ENCODE measurements at regions not wholly inside any gene's neighbourhood (a gene's known extent, or its start where the extent isn't known, plus 50 kb on each side); places are given as distances from the start of the nearest gene placed in this dataset.

GRCh38 chr5:33361781-33362180 lies 79.0 kb upstream of the TARS1 start:
- no peaks in the 10 kb centered on the region for H3K4me1 Mint-ChIP-seq (ENCODE audit: insufficient read depth, unreplicated experiment)
- intact Hi-C loops (cut with micrococcal nuclease): no loop called here
- H3K9me3 Mint-ChIP-seq (ENCODE audit: unreplicated experiment): no peaks in the 10 kb centered on the region
- DNase-seq (ENCODE audit: unreplicated experiment): no peak
- no TSS peak for BruUV-seq (replicated peaks)
- no peak overlapping the region for H3K27ac Mint-ChIP-seq (ENCODE audit: low read depth, unreplicated experiment)
- TF ChIP-seq CTCF (IDR thresholded peaks at IDR 0.05; ENCODE audit: unreplicated experiment): no peak
- POLR2A ChIA-PET: interaction anchor here (1.3 kb wide), 1 partner anchor 18 kb away, joined by 3 read pairs; no protein-coding TSS in a partner anchor
- H3K36me3 Mint-ChIP-seq (ENCODE audit: insufficient read depth, unreplicated experiment): no peaks in the 10 kb centered on the region
- CTCF ChIA-PET: interaction anchor here (0.9 to 1.0 kb wide), 2 partner anchors 9 to 957 kb away, joined by 3 read pairs; no protein-coding TSS in a partner anchor
- no peak overlapping the region for H3K4me3 Mint-ChIP-seq (ENCODE audit: unreplicated experiment)
- H3K27me3 Mint-ChIP-seq (ENCODE audit: insufficient read depth, unreplicated experiment): no peaks in the 10 kb centered on the region

GRCh38 chr5:33362915-33363314 lies 77.8 kb upstream of the TARS1 start:
- no peak for TF ChIP-seq CTCF (IDR thresholded peaks at IDR 0.05; ENCODE audit: unreplicated experiment)
- DNase-seq (ENCODE audit: unreplicated experiment): no peak
- ChIA-PET CTCF (no interaction called here), POLR2A (no interaction called here)
- H3K4me1 Mint-ChIP-seq (ENCODE audit: insufficient read depth, unreplicated experiment): peaks cover 6% of the 10 kb centered on the region
- no TSS peak for BruUV-seq (replicated peaks)
- no peaks in the 10 kb centered on the region for H3K9me3 Mint-ChIP-seq (ENCODE audit: unreplicated experiment)
- H3K4me3 Mint-ChIP-seq (ENCODE audit: unreplicated experiment): no peak overlapping the region
- no peak overlapping the region for H3K27ac Mint-ChIP-seq (ENCODE audit: low read depth, unreplicated experiment)
- intact Hi-C loops (cut with micrococcal nuclease): no loop called here
- no peaks in the 10 kb centered on the region for H3K36me3 Mint-ChIP-seq (ENCODE audit: insufficient read depth, unreplicated experiment)
- H3K27me3 Mint-ChIP-seq (ENCODE audit: insufficient read depth, unreplicated experiment): no peaks in the 10 kb centered on the region

GRCh38 chr5:33363537-33363936 lies 77.2 kb upstream of the TARS1 start:
- CTCF ChIA-PET: interaction anchor here (0.7 kb wide), 1 partner anchor 82 kb away, joined by 4 read pairs; no protein-coding TSS in a partner anchor
- BruUV-seq (replicated peaks): no TSS peak
- POLR2A ChIA-PET: no interaction called here
- no peak for DNase-seq (ENCODE audit: unreplicated experiment)
- intact Hi-C loops (cut with micrococcal nuclease): no loop called here
- H3K4me3 Mint-ChIP-seq (ENCODE audit: unreplicated experiment): no peak overlapping the region
- peaks cover 6% of the 10 kb centered on the region for H3K4me1 Mint-ChIP-seq (ENCODE audit: insufficient read depth, unreplicated experiment)
- H3K9me3 Mint-ChIP-seq (ENCODE audit: unreplicated experiment): no peaks in the 10 kb centered on the region
- no peaks in the 10 kb centered on the region for H3K27me3 Mint-ChIP-seq (ENCODE audit: insufficient read depth, unreplicated experiment)
- no peak for TF ChIP-seq CTCF (IDR thresholded peaks at IDR 0.05; ENCODE audit: unreplicated experiment)
- no peaks in the 10 kb centered on the region for H3K36me3 Mint-ChIP-seq (ENCODE audit: insufficient read depth, unreplicated experiment)
- no peak overlapping the region for H3K27ac Mint-ChIP-seq (ENCODE audit: low read depth, unreplicated experiment)

- intact Hi-C loops (cut with micrococcal nuclease): no loop called here
- H3K4me3 Mint-ChIP-seq (ENCODE audit: unreplicated experiment): no peak overlapping the region
- no TSS peak for BruUV-seq (replicated peaks)
- POLR2A ChIA-PET: interaction anchor here (0.7 kb wide), 1 partner anchor 399 kb away, joined by 3 read pairs; no protein-coding TSS in a partner anchor
- peaks cover 9% of the 10 kb centered on the region for H3K4me1 Mint-ChIP-seq (ENCODE audit: insufficient read depth, unreplicated experiment)
- no peaks in the 10 kb centered on the region for H3K9me3 Mint-ChIP-seq (ENCODE audit: unreplicated experiment)
- CTCF ChIA-PET: no interaction called here
- H3K27ac Mint-ChIP-seq (ENCODE audit: low read depth, unreplicated experiment): no peak overlapping the region
- TF ChIP-seq CTCF (IDR thresholded peaks at IDR 0.05; ENCODE audit: unreplicated experiment): no peak
- no peaks in the 10 kb centered on the region for H3K36me3 Mint-ChIP-seq (ENCODE audit: insufficient read depth, unreplicated experiment)
- DNase-seq (ENCODE audit: unreplicated experiment): no peak
- no peaks in the 10 kb centered on the region for H3K27me3 Mint-ChIP-seq (ENCODE audit: insufficient read depth, unreplicated experiment)
Measured at GRCh38 chr5:33364406-33364805, 76.4 kb upstream of the TARS1 start.
